ENCODE measurements at regions not wholly inside any gene's neighbourhood (a gene's known extent, or its start where the extent isn't known, plus 50 kb on each side); places are given as distances from the start of the nearest gene placed in this dataset.

- H3K27ac ChIP-seq: no peak overlapping the region
- no peak overlapping the region for H3K4me3 ChIP-seq (ENCODE audit: low read depth, low read length)
- peaks cover 31% of the 10 kb centered on the region for H3K27me3 ChIP-seq (ENCODE audit: insufficient read depth, low read depth, severe bottlenecking)
- H3K36me3 ChIP-seq: no peaks in the 10 kb centered on the region
- H3K9me3 ChIP-seq (ENCODE audit: severe bottlenecking): no peaks in the 10 kb centered on the region
- no peak for TF ChIP-seq CTCF (IDR thresholded peaks at IDR 0.05; ENCODE audit: low read depth, low read length)
- no peak for DNase-seq
These were observed 773.7 kb downstream of the BCL11B start for GRCh38 chr14:98498019-98498885.

- Histone ChIP-seq H3K27ac (no peak overlapping the region), H3K27me3 (ENCODE audit: insufficient read depth, low read depth, severe bottlenecking) (peaks cover 47% of the 10 kb centered on the region), H3K36me3 (no peaks in the 10 kb centered on the region), H3K9me3 (ENCODE audit: severe bottlenecking) (no peaks in the 10 kb centered on the region), H3K4me3 (ENCODE audit: low read depth, low read length) (no peak overlapping the region)
- DNase-seq: no peak
- TF ChIP-seq CTCF (IDR thresholded peaks at IDR 0.05; ENCODE audit: low read depth, low read length): no peak
These were observed 770.7 kb downstream of the BCL11B start for GRCh38 chr14:98501335-98501734.

DNA sequence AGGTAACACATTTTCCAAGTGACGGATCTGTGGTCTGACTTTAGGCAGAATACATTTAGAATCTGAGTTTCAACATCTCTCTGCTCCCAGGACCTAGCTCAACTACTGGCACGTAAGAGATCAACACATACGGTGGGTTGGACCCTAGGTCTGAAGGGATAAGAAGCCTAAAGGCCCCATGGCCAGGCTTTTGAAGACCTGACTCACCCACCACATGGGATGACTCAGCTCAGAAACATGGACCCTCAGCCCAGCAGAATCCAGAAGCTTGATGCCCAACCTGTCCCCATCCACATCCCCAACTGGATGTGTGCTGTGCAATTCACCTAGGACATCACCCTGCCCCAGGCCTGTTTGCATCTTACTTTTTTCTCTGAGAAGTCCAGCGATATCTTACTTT lies 770.2 kb downstream of the BCL11B start:
- H3K27ac ChIP-seq: no peak overlapping the region
- H3K36me3 ChIP-seq: no peaks in the 10 kb centered on the region
- no peak for DNase-seq
- no peaks in the 10 kb centered on the region for H3K9me3 ChIP-seq (ENCODE audit: severe bottlenecking)
- peaks cover 47% of the 10 kb centered on the region for H3K27me3 ChIP-seq (ENCODE audit: insufficient read depth, low read depth, severe bottlenecking)
- TF ChIP-seq CTCF (IDR thresholded peaks at IDR 0.05; ENCODE audit: low read depth, low read length): no peak
- H3K4me3 ChIP-seq (ENCODE audit: low read depth, low read length): no peak overlapping the region

DNA sequence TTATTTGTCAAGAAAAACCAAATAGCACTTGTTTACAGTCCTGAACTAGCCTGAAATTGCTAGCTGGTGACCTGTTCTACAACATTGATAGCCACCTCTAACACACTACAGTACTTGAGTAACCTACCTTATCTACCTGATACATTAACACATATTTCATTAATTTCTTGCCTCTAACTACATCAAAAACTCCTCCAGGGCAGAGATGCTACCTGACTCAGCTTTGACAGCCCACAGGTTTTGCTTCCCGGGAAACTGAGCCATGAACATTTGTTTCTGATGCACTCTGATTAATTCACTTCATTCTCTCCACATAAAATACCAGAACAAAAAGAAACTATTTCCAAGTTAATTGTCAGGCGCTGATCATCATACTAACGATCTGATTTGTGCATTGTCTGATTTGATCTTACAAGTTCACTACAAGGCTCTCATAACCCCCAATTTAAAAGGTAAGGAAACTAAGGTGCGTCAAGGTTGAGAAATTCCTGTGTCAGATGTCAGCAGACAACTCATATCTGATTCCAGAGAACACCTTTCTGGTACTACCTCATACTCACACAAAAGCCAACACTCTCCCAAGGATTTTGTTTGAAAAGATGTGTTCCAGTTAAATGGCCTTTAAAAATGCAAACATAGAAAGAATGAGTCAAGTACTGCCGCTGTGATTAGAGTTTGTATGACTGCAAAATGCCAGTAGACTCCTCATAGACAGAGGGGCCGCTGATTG lies 768.7 kb downstream of the BCL11B start:
- Histone ChIP-seq H3K4me3 (ENCODE audit: low read depth, low read length) (no peak overlapping the region), H3K27ac (no peak overlapping the region), H3K27me3 (ENCODE audit: insufficient read depth, low read depth, severe bottlenecking) (peaks cover 55% of the 10 kb centered on the region), H3K9me3 (ENCODE audit: severe bottlenecking) (no peaks in the 10 kb centered on the region), H3K36me3 (no peaks in the 10 kb centered on the region)
- no peak for DNase-seq
- TF ChIP-seq CTCF (IDR thresholded peaks at IDR 0.05; ENCODE audit: low read depth, low read length): no peak

DNA sequence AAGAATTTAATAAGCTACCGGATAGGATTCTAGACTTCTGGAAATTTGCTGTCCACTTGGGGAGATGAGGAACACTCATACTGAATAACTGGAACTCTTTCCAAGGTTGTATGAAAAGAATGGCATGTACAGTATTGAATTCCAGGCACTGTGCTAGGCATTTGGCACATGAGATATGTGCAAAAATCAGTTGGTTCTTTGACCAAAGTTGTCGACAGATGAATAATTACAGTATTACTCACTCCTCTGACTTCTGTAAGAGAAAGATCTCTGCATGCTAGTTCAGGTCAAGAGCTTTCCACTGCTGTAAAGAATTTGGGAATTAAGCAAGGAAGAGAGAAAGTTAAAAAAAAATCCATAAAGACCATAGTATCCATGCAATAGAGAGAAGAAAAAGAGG lies 764.7 kb downstream of the BCL11B start:
- no peaks in the 10 kb centered on the region for H3K36me3 ChIP-seq
- no peak overlapping the region for H3K4me3 ChIP-seq (ENCODE audit: low read depth, low read length)
- TF ChIP-seq CTCF (IDR thresholded peaks at IDR 0.05; ENCODE audit: low read depth, low read length): no peak
- DNase-seq: no peak
- no peak overlapping the region for H3K27ac ChIP-seq
- H3K27me3 ChIP-seq (ENCODE audit: insufficient read depth, low read depth, severe bottlenecking): peaks cover 65% of the 10 kb centered on the region
- no peaks in the 10 kb centered on the region for H3K9me3 ChIP-seq (ENCODE audit: severe bottlenecking)
